Vagina (tissue), 2 donors: ENCODE measurements at regions not wholly inside any gene's neighbourhood (a gene's known extent, or its start where the extent isn't known, plus 50 kb on each side); places are given as distances from the start of the nearest gene placed in this dataset.

Experiments
- CTCF ChIP-seq, 3 experiments: fragments of 450-650 bp in 2 of 3; fragments of 200-600 bp in 1 of 3; sonication (generic) in 1 of 3; IDR thresholded peaks; one replicate each; pipeline ENCODE4 v1.5.1; 2017 to 2019; ENCODE audit warnings: antibody characterized with exemption in 3 of 3, mild to moderate bottlenecking in 2 of 3, moderate library complexity in 2 of 3
- POLR2A ChIP-seq, 2 donors: fragments of 450-650 bp; IDR thresholded peaks; one replicate each; pipeline ENCODE4 v1.6.1; 2017; ENCODE audit warnings: antibody characterized with exemption in 2 of 2, mild to moderate bottlenecking in 2 of 2, moderate library complexity in 2 of 2
- POLR2AphosphoS5 ChIP-seq, 2 donors: sonication (generic); formaldehyde crosslinking; IDR thresholded peaks; one replicate each; pipeline ENCODE4 v1.9.0; 2017; ENCODE audit warnings: antibody characterized with exemption in 2 of 2, mild to moderate bottlenecking in 2 of 2, low read depth in 1 of 2; ENCODE audit not compliant: insufficient read depth in 1 of 2

- TF ChIP-seq POLR2A (IDR thresholded peaks at IDR 0.05) = no peak
- TF ChIP-seq POLR2AphosphoS5 (IDR thresholded peaks at IDR 0.05; ENCODE audit: insufficient read depth in 1 of 2, low read depth in 1 of 2) = no peak
- TF ChIP-seq CTCF (IDR thresholded peaks at IDR 0.05) = no peak
These were observed 61.5 kb upstream of the GRIA4 start for GRCh38 chr11:105548359-105548758.
